CD4-positive, alpha-beta T cell treated with Interleukin-12 subunit alpha and Interleukin-12 subunit beta, for 1 hour (primary cell): ENCODE measurements at regions not wholly inside any gene's neighbourhood (a gene's known extent, or its start where the extent isn't known, plus 50 kb on each side); places are given as distances from the start of the nearest gene placed in this dataset.
"Not testable (repeated sequence)": the region's sequence is repeated elsewhere in the genome, so short reads cannot be mapped to it uniquely, and the experiment has no call there.

Source experiments
- DNase-seq: peaks from one replicate; pipeline ENCODE4 v3.0.0-alpha.2; 2020

GRCh38 chr15:62324382-62324781, 159.3 kb upstream of the C2CD4B start:
- no peak for DNase-seq

- DNase-seq, result no peak
These were observed 160.5 kb upstream of the C2CD4B start for GRCh38 chr15:62325597-62325996.

- no peak for DNase-seq
These were observed 161.5 kb upstream of the C2CD4B start for GRCh38 chr15:62326460-62327011.

- no peak for DNase-seq
These were observed 162.3 kb upstream of the C2CD4B start for GRCh38 chr15:62327406-62327805.

GRCh38 chr15:62332472-62332871, 167.4 kb upstream of the C2CD4B start:
- not testable (repeated sequence) for DNase-seq

GRCh38 chr15:62334536-62334935, 169.5 kb upstream of the C2CD4B start:
- DNase-seq, result no peak

- no peak for DNase-seq
These were observed 172.8 kb upstream of the C2CD4B start for GRCh38 chr15:62337934-62338333.

GRCh38 chr15:62338497-62338896, 173.4 kb upstream of the C2CD4B start:
- no peak for DNase-seq

GRCh38 chr15:62342959-62343358, 177.9 kb upstream of the C2CD4B start:
- no peak for DNase-seq

- DNase-seq, result no peak
These were observed 178.3 kb upstream of the C2CD4B start for GRCh38 chr15:62343397-62343796.

GRCh38 chr15:62344806-62345539, 179.9 kb upstream of the C2CD4B start:
- peak; percentile 71 for DNase-seq

- no peak for DNase-seq
These were observed 181.1 kb upstream of the C2CD4B start for GRCh38 chr15:62346168-62346567.

GRCh38 chr15:62348118-62348517, 183.0 kb upstream of the C2CD4B start:
- DNase-seq, result no peak

- DNase-seq, result no peak
These were observed 183.5 kb upstream of the C2CD4B start for GRCh38 chr15:62348623-62349022.

- no peak for DNase-seq
These were observed 187.7 kb upstream of the C2CD4B start for GRCh38 chr15:62352817-62353216.

GRCh38 chr15:62357431-62357830, 192.3 kb upstream of the C2CD4B start:
- DNase-seq, result no peak

GRCh38 chr15:62359416-62359815, 194.3 kb upstream of the C2CD4B start:
- no peak for DNase-seq

GRCh38 chr15:62360332-62361097, 195.4 kb upstream of the C2CD4B start:
- DNase-seq, result no peak

- DNase-seq, result no peak
These were observed 197.1 kb upstream of the C2CD4B start for GRCh38 chr15:62362144-62362543.

- DNase-seq, result no peak
These were observed 197.5 kb upstream of the C2CD4B start for GRCh38 chr15:62362608-62363007.

- no peak for DNase-seq
These were observed 198.8 kb upstream of the C2CD4B start for GRCh38 chr15:62363913-62364312.

GRCh38 chr15:62365795-62366442, 200.8 kb upstream of the C2CD4B start:
- no peak for DNase-seq

- DNase-seq, result no peak
These were observed 204.4 kb upstream of the C2CD4B start for GRCh38 chr15:62369454-62369853.

GRCh38 chr15:62371683-62372082, 206.6 kb upstream of the C2CD4B start:
- DNase-seq, result not testable (repeated sequence)
